ENCODE measurements at regions not wholly inside any gene's neighbourhood (a gene's known extent, or its start where the extent isn't known, plus 50 kb on each side); places are given as distances from the start of the nearest gene placed in this dataset.
"Not testable (repeated sequence)": the region's sequence is repeated elsewhere in the genome, so short reads cannot be mapped to it uniquely, and the experiment has no call there.

GRCh38 chr4:71841336-71841735, 57.5 kb upstream of the GC start:
- no peak for DNase-seq (ENCODE audit: low spot score)

GRCh38 chr4:71847300-71847699, 63.4 kb upstream of the GC start:
- DNase-seq (ENCODE audit: low spot score) = no peak

GRCh38 chr4:71855944-71856343, 72.1 kb upstream of the GC start:
- no peak for DNase-seq (ENCODE audit: low spot score)

- no peak for DNase-seq (ENCODE audit: low spot score)
These were observed 74.0 kb upstream of the GC start for GRCh38 chr4:71857713-71858451.

GRCh38 chr4:71860643-71861042, 76.8 kb upstream of the GC start:
- DNase-seq (ENCODE audit: low spot score) = no peak

GRCh38 chr4:71862315-71862714, 78.4 kb upstream of the GC start:
- DNase-seq (ENCODE audit: low spot score) = no peak

GRCh38 chr4:71863457-71863856, 79.6 kb upstream of the GC start:
- no peak for DNase-seq (ENCODE audit: low spot score)

- DNase-seq (ENCODE audit: low spot score) = no peak
These were observed 80.5 kb upstream of the GC start for GRCh38 chr4:71864380-71864779.

- no peak for DNase-seq (ENCODE audit: low spot score)
These were observed 82.5 kb upstream of the GC start for GRCh38 chr4:71866212-71866885.

- DNase-seq (ENCODE audit: low spot score) = no peak
These were observed 83.7 kb upstream of the GC start for GRCh38 chr4:71867598-71867997.

- DNase-seq (ENCODE audit: low spot score) = no peak
These were observed 86.6 kb upstream of the GC start for GRCh38 chr4:71870456-71870855.

- DNase-seq (ENCODE audit: low spot score) = no peak
These were observed 88.3 kb upstream of the GC start for GRCh38 chr4:71872221-71872620.

GRCh38 chr4:71872767-71873415, 89.0 kb upstream of the GC start:
- DNase-seq (ENCODE audit: low spot score) = no peak

- no peak for DNase-seq (ENCODE audit: low spot score)
These were observed 94.5 kb upstream of the GC start for GRCh38 chr4:71878376-71878775.

- no peak for DNase-seq (ENCODE audit: low spot score)
These were observed 98.4 kb upstream of the GC start for GRCh38 chr4:71882113-71882841.

GRCh38 chr4:71900366-71900765, 116.5 kb upstream of the GC start:
- not testable (repeated sequence) for DNase-seq (ENCODE audit: low spot score)

GRCh38 chr4:71905594-71905993, 121.7 kb upstream of the GC start:
- not testable (repeated sequence) for DNase-seq (ENCODE audit: low spot score)

GRCh38 chr4:71906096-71906495, 122.2 kb upstream of the GC start:
- no peak for DNase-seq (ENCODE audit: low spot score)

GRCh38 chr4:71907071-71907470, 123.2 kb upstream of the GC start:
- DNase-seq (ENCODE audit: low spot score) = no peak

- DNase-seq (ENCODE audit: low spot score) = no peak
These were observed 123.9 kb upstream of the GC start for GRCh38 chr4:71907782-71908181.

GRCh38 chr4:71913275-71913674, 118.5 kb upstream of the NPFFR2 start:
- DNase-seq (ENCODE audit: low spot score) = no peak

GRCh38 chr4:71923070-71923469, 108.7 kb upstream of the NPFFR2 start:
- DNase-seq (ENCODE audit: low spot score) = no peak

- DNase-seq (ENCODE audit: low spot score) = no peak
These were observed 101.3 kb upstream of the NPFFR2 start for GRCh38 chr4:71930459-71930858.

Measured in GM03348 (cell line).